MM.1S (cell line): ENCODE measurements at regions not wholly inside any gene's neighbourhood (a gene's known extent, or its start where the extent isn't known, plus 50 kb on each side); places are given as distances from the start of the nearest gene placed in this dataset.

Experiments used
- CTCF ChIP-seq: fragments of 300-600 bp; sonication (generic); IDR thresholded peaks from 2 replicates; pipeline ENCODE4 v1.5.1; 2016; ENCODE audit warnings: antibody characterized with exemption, low read length, mixed read lengths
- EZH2 ChIP-seq: fragments of 300-600 bp; sonication (generic); optimal IDR thresholded peaks from 2 replicates; pipeline ENCODE3; 2017; ENCODE audit warnings: low read depth, mild to moderate bottlenecking, antibody characterized with exemption, low read length, mixed read lengths
- EZH2phosphoT487 ChIP-seq: fragments of 300-600 bp; sonication (generic); IDR thresholded peaks from 2 replicates; pipeline ENCODE4 v1.6.1; 2018; ENCODE audit warnings: antibody characterized with exemption, low read length

GRCh38 chr3:157594413-157594812 lies 91.2 kb upstream of the VEPH1 start:
- TF ChIP-seq CTCF (no peak), EZH2 (no peak), EZH2phosphoT487 (no peak)
